Epidermal melanocyte (primary cell): ENCODE measurements at regions not wholly inside any gene's neighbourhood (a gene's known extent, or its start where the extent isn't known, plus 50 kb on each side); places are given as distances from the start of the nearest gene placed in this dataset.
"Not testable (repeated sequence)": the region's sequence is repeated elsewhere in the genome, so short reads cannot be mapped to it uniquely, and the experiment has no call there.

Source experiments
- DNase-seq: peaks from one replicate; pipeline ENCODE4 v3.0.0; 2011; ENCODE audit warnings: low spot score; ENCODE audit not compliant: insufficient read length

- DNase-seq: no peak
Measured at GRCh38 chr16:52799149-52799548, 252.2 kb upstream of the TOX3 start.

- DNase-seq: no peak
Measured at GRCh38 chr16:52787709-52788108, 240.8 kb upstream of the TOX3 start.

GRCh38 chr16:52786091-52786490, 239.1 kb upstream of the TOX3 start:
- no peak for DNase-seq

- DNase-seq: no peak
Measured at GRCh38 chr16:52785653-52786052, 238.7 kb upstream of the TOX3 start.

GRCh38 chr16:52783616-52784015, 236.7 kb upstream of the TOX3 start:
- no peak for DNase-seq

GRCh38 chr16:52781005-52781630, 234.2 kb upstream of the TOX3 start:
- no peak for DNase-seq

GRCh38 chr16:52773026-52773425, 226.1 kb upstream of the TOX3 start:
- DNase-seq: no peak

GRCh38 chr16:52770828-52771227, 223.9 kb upstream of the TOX3 start:
- no peak for DNase-seq

GRCh38 chr16:52758473-52758855, 211.5 kb upstream of the TOX3 start:
- DNase-seq: no peak

GRCh38 chr16:52757746-52758472, 211.0 kb upstream of the TOX3 start:
- DNase-seq: no peak

- no peak for DNase-seq
Measured at GRCh38 chr16:52756812-52757517, 210.0 kb upstream of the TOX3 start.

- DNase-seq: no peak
Measured at GRCh38 chr16:52755396-52755795, 208.5 kb upstream of the TOX3 start.

GRCh38 chr16:52751035-52751434, 204.1 kb upstream of the TOX3 start:
- DNase-seq: no peak

- DNase-seq: no peak
Measured at GRCh38 chr16:52748741-52749140, 201.8 kb upstream of the TOX3 start.

- DNase-seq: no peak
Measured at GRCh38 chr16:52747088-52747595, 200.2 kb upstream of the TOX3 start.

- no peak for DNase-seq
Measured at GRCh38 chr16:52743707-52744106, 196.8 kb upstream of the TOX3 start.

GRCh38 chr16:52742608-52743170, 195.7 kb upstream of the TOX3 start:
- DNase-seq: no peak

- DNase-seq: no peak
Measured at GRCh38 chr16:52742052-52742451, 195.1 kb upstream of the TOX3 start.

GRCh38 chr16:52741351-52741750, 194.4 kb upstream of the TOX3 start:
- DNase-seq: no peak

GRCh38 chr16:52740766-52741165, 193.8 kb upstream of the TOX3 start:
- no peak for DNase-seq

- no peak for DNase-seq
Measured at GRCh38 chr16:52740333-52740732, 193.4 kb upstream of the TOX3 start.

- not testable (repeated sequence) for DNase-seq
Measured at GRCh38 chr16:52738992-52739391, 192.0 kb upstream of the TOX3 start.
